Neural crest cell (in vitro differentiated cells): ENCODE measurements at regions not wholly inside any gene's neighbourhood (a gene's known extent, or its start where the extent isn't known, plus 50 kb on each side); places are given as distances from the start of the nearest gene placed in this dataset.

Experiments used
- DNase-seq: peaks from one replicate; pipeline ENCODE4 v3.0.0; 2021; ENCODE audit warnings: low read depth, mixed read lengths, low spot score
- H3K27ac Mint-ChIP-seq: one replicate; pipeline ENCODE4 v1.8.0; 2021; ENCODE audit warnings: mild to moderate bottlenecking, mixed read lengths; ENCODE audit not compliant: unreplicated experiment
- H3K27me3 Mint-ChIP-seq: 2 replicates; pipeline ENCODE4 v1.8.0; 2021; ENCODE audit warnings: low read depth, mild to moderate bottlenecking, mixed read lengths
- H3K36me3 Mint-ChIP-seq: 2 replicates; pipeline ENCODE4 v1.8.0; 2021; ENCODE audit warnings: low read depth, mild to moderate bottlenecking, mixed read lengths
- H3K4me1 Mint-ChIP-seq: 2 replicates; pipeline ENCODE4 v1.8.0; 2021; ENCODE audit warnings: mixed read lengths
- H3K4me3 Mint-ChIP-seq: one replicate; pipeline ENCODE4 v1.8.0; 2021; ENCODE audit warnings: mild to moderate bottlenecking, mixed read lengths
- H3K9me3 Mint-ChIP-seq: 2 replicates; pipeline ENCODE4 v1.8.0; 2021; ENCODE audit warnings: mixed read lengths
- CTCF ChIP-seq: fragments of 200-600 bp; sonication (generic); conservative IDR thresholded peaks from 2 replicates; pipeline ENCODE4 v1.5.0; 2021; ENCODE audit warnings: antibody characterized with exemption, mild to moderate bottlenecking

GRCh38 chr12:77337362-77337761 lies 272.0 kb upstream of the E2F7 start:
- Mint-ChIP-seq H3K4me1 (peaks cover 14% of the 10 kb centered on the region), H3K27ac (no peak overlapping the region), H3K4me3 (no peak overlapping the region), H3K27me3 (no peaks in the 10 kb centered on the region), H3K36me3 (no peaks in the 10 kb centered on the region), H3K9me3 (no peaks in the 10 kb centered on the region)
- DNase-seq: no peak
- TF ChIP-seq CTCF: no peak

GRCh38 chr12:77334806-77335205 lies 269.4 kb upstream of the E2F7 start:
- DNase-seq: no peak
- no peak for TF ChIP-seq CTCF
- no peaks in the 10 kb centered on the region for H3K36me3 Mint-ChIP-seq
- H3K4me1 Mint-ChIP-seq: peaks cover 3% of the 10 kb centered on the region
- H3K4me3 Mint-ChIP-seq: no peak overlapping the region
- no peaks in the 10 kb centered on the region for H3K9me3 Mint-ChIP-seq
- no peaks in the 10 kb centered on the region for H3K27me3 Mint-ChIP-seq
- H3K27ac Mint-ChIP-seq: no peak overlapping the region

GRCh38 chr12:77328326-77328725 lies 263.0 kb upstream of the E2F7 start:
- H3K4me1 Mint-ChIP-seq: peaks cover 17% of the 10 kb centered on the region
- DNase-seq: no peak
- H3K9me3 Mint-ChIP-seq: no peaks in the 10 kb centered on the region
- no peak overlapping the region for H3K27ac Mint-ChIP-seq
- no peak for TF ChIP-seq CTCF
- H3K36me3 Mint-ChIP-seq: no peaks in the 10 kb centered on the region
- H3K4me3 Mint-ChIP-seq: no peak overlapping the region
- peaks cover 47% of the 10 kb centered on the region for H3K27me3 Mint-ChIP-seq

GRCh38 chr12:77325511-77326236 lies 260.3 kb upstream of the E2F7 start:
- no peak for TF ChIP-seq CTCF
- H3K4me1 Mint-ChIP-seq: peaks cover 17% of the 10 kb centered on the region
- no peak for DNase-seq
- H3K27ac Mint-ChIP-seq: no peak overlapping the region
- H3K9me3 Mint-ChIP-seq: no peaks in the 10 kb centered on the region
- H3K36me3 Mint-ChIP-seq: no peaks in the 10 kb centered on the region
- H3K4me3 Mint-ChIP-seq: peak overlapping the region; percentile 97
- peaks cover 54% of the 10 kb centered on the region for H3K27me3 Mint-ChIP-seq

GRCh38 chr12:77324763-77325468 lies 259.5 kb upstream of the E2F7 start:
- no peaks in the 10 kb centered on the region for H3K9me3 Mint-ChIP-seq
- H3K4me3 Mint-ChIP-seq: peak overlapping the region; percentile 97
- peak; percentile 67 for DNase-seq
- H3K27me3 Mint-ChIP-seq: peaks cover 54% of the 10 kb centered on the region
- H3K4me1 Mint-ChIP-seq: peaks cover 21% of the 10 kb centered on the region
- H3K36me3 Mint-ChIP-seq: no peaks in the 10 kb centered on the region
- TF ChIP-seq CTCF: peak; percentile 58
- H3K27ac Mint-ChIP-seq: no peak overlapping the region
